AG04449 (cell line): ENCODE measurements at regions not wholly inside any gene's neighbourhood (a gene's known extent, or its start where the extent isn't known, plus 50 kb on each side); places are given as distances from the start of the nearest gene placed in this dataset.
"Not testable (repeated sequence)": the region's sequence is repeated elsewhere in the genome, so short reads cannot be mapped to it uniquely, and the experiment has no call there.

ENCODE experiments used
- CTCF ChIA-PET: fragments of 350-600 bp; formaldehyde crosslinking; extraction: SDS; loops from one replicate; lab custom pipeline; 2021; ENCODE audit warnings: antibody characterized with exemption; lab: Yijun Ruan, JAX
- POLR2A ChIA-PET: fragments of 400-600, 350-600 bp; formaldehyde crosslinking; extraction: SDS; loops from one replicate; lab custom pipeline; 2020; ENCODE audit warnings: antibody characterized with exemption, inconsistent platforms; lab: Yijun Ruan, JAX
- DNase-seq: peaks from one replicate; pipeline ENCODE4 v3.0.0-alpha.2; 2010; ENCODE audit warnings: low read depth, low spot score
- H3K4me3 ChIP-seq: 2 replicates; pipeline ENCODE4 v1.5.1; 2011; ENCODE audit warnings: low read depth, mild to moderate bottlenecking, control low read depth, low read length
- TF ChIP-seq, protein P1 (sequence below): IDR thresholded peaks from one replicate; pipeline ENCODE4 v1.5.1; 2011; ENCODE audit warnings: mild to moderate bottlenecking, moderate library complexity, low read length, control low read depth, inconsistent platforms; ENCODE audit not compliant: insufficient read depth; ENCODE audit errors: missing control alignments

DNA sequence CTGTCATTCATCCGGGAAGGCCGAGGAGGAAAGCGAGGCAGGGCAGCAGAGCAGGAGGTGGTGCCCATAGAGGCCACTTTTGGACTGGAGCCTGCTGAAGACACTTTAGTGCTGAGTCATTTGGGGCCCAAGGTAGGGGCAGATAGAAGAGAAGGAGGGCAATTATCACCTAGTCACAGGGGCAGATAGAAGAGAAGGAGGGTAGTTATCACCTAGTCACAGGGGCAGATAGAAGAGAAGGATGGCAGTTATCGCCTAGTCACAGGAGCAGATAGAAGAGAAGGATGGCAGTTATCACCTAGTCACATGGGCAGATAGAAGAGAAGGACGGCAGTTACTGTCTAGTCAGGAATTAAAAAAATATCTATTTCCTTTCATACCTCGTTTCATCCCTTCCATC is 1372.6 kb downstream of the FOXD4L5 start:
- CTCF ChIA-PET, POLR2A ChIA-PET, H3K4me3 ChIP-seq, DNase-seq: not testable (repeated sequence)

DNA sequence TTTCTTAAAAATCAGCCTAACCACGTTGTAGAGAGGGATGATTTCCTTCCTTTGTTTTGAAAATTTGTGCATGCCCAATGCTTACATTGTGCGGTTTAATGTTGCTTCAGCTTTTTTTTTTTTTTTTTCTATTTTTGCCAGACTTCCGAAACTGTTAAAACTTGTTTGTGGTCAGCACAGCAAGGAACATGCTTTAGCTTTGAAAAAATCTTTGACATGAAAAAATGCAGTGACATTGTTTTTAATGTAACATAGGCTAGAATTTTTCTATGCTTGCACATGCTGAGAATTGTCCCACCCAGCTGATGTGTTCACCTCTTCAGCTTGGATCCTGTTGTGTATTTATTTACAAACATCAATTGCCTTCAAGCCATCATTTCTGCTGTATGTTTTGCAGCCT is 1375.9 kb downstream of the FOXD4L5 start:
- CTCF ChIA-PET, POLR2A ChIA-PET, DNase-seq, H3K4me3 ChIP-seq: not testable (repeated sequence)

DNA sequence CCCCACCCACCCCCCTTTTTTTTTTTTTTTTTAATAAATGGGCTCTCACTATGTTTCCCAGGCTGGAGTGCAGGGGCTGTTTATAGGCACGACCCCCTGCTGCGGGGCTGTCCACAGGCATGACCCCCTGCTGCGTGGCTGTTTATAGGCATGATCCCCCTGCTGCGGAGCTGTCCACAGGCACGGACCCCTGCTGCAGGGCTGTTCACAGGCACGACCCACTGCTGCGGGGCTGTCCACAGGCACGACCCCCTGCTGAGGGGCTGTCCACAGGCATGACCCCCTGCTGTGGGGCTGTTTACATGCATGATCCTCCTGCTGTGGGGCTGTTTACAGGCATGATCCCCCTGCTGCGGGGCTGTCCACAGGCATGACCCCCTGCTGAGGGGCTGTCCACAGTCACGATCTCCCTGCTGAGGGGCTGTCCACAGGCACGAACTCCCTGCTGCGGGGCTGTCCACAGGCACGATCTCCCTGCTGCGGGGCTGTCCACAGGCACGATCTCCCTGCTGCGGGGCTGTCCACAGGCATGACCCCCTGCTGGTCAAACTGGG is 1385.3 kb downstream of the FOXD4L5 start:
- H3K4me3 ChIP-seq, CTCF ChIA-PET, DNase-seq, POLR2A ChIA-PET: not testable (repeated sequence)

DNA sequence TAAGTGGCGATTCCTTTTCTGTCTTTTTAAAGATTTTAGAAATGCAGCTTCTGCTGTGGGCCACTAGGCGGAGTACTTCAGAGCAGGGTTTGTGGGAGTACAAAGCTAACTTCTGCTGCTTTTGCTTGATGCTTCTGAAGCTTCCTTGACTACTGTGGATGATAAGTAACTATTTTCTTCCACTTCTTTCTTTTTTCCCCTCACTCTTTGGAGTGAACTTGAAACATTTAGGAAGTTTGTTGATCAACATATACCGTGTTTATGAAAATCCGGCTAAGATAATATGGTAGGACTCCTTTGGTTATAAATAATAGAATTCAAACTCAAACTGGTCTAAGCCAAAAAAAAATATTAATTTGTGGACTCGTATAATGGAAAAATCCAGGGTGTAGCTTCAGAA is 1403.6 kb downstream of the FOXD4L5 start:
- POLR2A ChIA-PET, CTCF ChIA-PET: not testable (repeated sequence)

DNA sequence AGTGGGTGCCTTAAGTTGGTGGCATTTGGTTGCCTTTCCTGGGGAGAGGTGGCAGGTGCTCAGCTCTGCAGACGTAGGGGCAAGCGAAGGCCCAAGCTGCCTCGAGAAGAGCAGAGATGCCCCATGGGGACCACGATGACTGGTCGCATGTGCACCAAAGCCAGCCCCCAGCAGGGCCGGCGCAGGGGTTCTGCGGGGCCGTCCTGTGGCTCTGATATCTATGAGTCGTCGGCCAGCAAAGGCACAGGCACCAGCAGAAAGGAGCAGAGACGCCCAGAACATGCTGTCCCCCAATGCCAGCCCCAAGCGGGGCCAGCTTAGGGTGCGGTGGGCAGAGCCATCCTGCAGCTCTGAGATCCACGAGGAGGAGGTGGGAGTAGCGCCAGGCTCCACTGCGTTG is 1408.6 kb downstream of the FOXD4L5 start:
- CTCF ChIA-PET, H3K4me3 ChIP-seq, POLR2A ChIA-PET, DNase-seq: not testable (repeated sequence)

More for the DNA sequence above, 1403.6 kb downstream of the FOXD4L5 start:
- not testable (repeated sequence) for DNase-seq, H3K4me3 ChIP-seq

DNA sequence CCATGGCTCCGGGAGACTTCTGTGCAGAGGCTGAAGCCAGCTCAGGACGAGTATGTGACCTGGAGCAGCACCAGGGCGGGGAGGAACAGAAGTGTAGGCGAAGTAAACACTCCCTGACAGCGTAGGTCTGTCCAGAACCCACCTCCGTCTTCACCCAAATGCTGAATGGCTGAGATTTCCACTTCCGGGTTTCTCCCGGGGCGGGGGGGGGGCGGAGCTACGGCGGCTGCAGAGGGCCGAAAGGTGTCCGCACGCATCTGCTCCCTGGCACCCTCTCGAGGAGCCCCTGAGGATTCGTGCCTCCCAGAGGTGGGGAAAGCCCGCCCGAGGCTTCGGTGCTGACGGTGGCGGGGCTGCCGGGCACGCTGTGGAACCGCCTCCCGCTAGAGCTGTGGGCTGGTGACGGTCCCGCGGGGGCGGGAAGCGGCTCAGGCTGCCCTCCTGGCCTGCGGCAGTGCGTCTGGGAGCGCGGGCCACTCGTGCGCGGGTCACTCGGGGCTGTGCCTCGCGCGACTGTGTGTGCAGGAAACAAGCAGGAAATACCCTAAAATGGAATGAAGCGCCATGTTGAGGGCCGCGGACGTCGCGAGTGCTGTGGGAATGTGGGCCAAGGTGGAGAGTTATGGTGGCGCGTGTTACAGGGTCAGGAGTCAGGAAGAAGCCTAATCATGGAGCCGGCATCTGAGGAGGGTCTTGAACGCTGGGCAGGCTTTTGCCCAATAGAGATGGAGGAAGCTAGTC is 1425.4 kb downstream of the FOXD4L5 start:
- TF ChIP-seq, protein P1, sequence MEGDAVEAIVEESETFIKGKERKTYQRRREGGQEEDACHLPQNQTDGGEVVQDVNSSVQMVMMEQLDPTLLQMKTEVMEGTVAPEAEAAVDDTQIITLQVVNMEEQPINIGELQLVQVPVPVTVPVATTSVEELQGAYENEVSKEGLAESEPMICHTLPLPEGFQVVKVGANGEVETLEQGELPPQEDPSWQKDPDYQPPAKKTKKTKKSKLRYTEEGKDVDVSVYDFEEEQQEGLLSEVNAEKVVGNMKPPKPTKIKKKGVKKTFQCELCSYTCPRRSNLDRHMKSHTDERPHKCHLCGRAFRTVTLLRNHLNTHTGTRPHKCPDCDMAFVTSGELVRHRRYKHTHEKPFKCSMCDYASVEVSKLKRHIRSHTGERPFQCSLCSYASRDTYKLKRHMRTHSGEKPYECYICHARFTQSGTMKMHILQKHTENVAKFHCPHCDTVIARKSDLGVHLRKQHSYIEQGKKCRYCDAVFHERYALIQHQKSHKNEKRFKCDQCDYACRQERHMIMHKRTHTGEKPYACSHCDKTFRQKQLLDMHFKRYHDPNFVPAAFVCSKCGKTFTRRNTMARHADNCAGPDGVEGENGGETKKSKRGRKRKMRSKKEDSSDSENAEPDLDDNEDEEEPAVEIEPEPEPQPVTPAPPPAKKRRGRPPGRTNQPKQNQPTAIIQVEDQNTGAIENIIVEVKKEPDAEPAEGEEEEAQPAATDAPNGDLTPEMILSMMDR: no peak
- no peak for DNase-seq
- POLR2A ChIA-PET: no interaction called here
- H3K4me3 ChIP-seq: peak overlapping the region; percentile 25; the same call in 1 of the 2 replicates
- CTCF ChIA-PET: no interaction called here

DNA sequence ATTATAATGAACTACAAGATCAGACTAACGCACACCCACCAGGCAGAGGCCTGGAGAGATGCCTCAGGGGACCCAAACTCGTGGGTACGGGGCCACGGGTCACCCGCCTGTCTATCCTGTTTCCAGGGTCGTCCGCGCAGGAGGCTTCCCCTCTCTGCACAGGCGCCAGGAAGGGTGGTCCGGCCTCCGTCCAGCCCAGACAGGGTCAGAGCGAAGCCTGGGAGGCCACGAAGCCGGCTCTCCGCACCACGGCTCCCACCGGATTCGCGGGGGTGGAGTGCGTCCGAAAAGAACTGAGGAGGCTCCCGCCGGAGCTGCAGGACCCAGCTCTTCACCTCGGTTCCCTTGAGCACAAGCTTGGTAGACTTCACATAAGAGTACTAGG is 1425.9 kb downstream of the FOXD4L5 start:
- POLR2A ChIA-PET, CTCF ChIA-PET, DNase-seq: not testable (repeated sequence)
- peak overlapping the region; percentile 27 for H3K4me3 ChIP-seq

DNA sequence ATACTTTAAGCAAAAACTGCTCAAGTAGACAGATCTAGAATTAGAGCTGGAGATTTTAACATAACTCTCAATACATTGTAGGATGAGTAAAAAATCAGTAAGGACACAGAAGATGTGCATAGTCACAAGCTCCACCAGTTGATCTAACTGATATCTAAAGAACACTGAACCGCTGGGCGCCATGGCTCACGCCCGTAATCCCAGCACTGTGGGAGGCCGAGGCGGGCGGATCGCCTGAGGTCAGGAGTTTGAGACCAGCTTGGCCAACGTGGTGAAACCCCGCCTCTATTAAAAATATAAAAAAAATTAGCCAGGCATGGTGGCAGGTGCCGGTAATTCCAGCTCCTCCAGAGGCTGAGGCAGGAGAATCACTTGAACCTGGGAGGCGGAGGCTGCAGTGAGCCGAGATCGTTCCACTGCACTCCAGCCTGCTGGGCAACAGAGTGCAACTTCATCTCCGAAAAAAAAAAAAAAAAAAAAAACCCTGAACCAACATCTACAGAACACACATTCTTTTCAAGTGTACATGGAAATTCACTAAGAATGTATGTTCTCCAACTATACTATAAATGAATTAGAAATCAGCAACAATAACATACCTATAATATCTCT is 1431.8 kb downstream of the FOXD4L5 start:
- DNase-seq, POLR2A ChIA-PET, CTCF ChIA-PET, H3K4me3 ChIP-seq: not testable (repeated sequence)

DNA sequence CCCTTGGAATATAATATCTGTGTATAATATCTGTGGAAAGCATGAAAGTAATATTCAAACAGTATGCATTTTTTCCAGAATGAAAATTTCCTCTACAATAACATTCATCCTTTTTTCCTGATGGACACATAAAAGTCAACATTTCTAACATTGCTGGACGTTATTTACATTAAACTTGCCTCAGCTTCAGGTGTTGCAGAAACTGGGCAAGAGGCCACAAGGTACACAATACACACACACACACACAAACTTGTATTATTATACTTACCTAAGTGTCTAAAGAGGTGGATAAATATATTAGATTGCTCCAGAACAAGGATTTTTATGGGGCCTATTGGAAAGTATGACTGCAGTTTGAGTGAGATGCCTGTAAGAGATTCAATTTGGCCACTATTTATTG is 1460.2 kb downstream of the FOXD4L5 start:
- DNase-seq, CTCF ChIA-PET, H3K4me3 ChIP-seq, POLR2A ChIA-PET: not testable (repeated sequence)

DNA sequence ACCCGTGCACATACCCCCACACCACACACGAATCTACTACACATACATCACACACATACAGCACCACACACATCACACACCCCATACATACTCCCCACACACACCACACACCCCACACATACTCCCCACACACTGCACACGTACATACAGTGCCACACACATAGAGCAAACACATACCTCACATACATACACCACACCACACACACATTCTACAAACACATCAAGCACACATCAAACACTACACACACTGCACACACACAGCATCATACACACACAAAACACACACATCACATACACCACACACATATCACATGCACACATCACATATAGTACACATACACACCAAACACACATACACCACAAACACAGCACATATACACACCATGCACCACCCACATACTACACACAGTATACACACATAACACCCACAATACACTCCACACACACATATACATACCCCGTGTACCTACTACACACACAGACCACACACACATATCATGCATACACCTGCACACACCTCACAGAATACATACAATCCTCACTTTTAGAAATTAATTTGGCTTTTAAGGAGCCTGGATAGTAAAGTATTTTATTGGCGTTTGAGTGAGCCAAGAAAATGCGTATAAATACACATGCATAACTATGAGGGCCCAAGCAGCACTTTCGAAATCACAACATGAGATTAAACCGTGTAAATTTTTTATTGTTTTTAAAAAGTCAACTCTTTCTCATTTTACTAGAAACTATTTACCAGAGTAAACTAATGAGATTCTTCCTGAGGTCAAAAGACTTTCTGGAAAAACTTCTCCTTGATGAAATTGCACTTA is 1461.4 kb downstream of the FOXD4L5 start:
- DNase-seq: not testable (repeated sequence)

DNA sequence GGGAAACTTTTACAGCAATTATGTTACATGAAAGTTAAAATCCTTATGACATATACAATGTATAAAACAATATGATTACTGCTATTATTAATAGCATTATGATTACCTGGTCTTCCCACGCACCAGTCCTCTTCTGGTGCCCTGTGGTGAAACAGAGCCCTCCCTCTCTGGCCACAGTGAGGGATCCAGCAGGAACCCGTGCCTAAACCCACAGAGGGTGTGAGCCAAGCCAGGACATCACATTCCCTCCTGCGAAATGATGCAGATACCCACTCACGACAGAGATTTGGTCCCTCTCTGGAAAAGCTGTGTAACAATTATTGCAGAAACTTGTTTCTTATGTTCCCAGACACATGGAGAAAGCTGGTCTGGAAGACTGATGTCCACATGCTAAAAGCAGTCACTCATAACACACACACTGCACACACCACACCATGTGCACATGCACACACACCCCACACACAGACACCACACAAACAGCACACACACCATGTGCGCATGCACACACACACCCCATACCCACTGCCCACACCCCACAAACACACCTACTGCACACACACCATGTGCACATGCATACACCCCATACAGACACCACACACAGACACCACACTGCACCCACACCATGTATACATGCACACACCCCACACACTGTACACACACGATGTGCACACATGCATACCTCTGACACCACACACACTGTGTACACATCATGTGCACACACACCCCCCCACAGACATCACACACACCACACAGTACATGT is 1462.2 kb downstream of the FOXD4L5 start:
- CTCF ChIA-PET, DNase-seq, POLR2A ChIA-PET, H3K4me3 ChIP-seq: not testable (repeated sequence)

More for the DNA sequence above, 1461.4 kb downstream of the FOXD4L5 start:
- H3K4me3 ChIP-seq, CTCF ChIA-PET, POLR2A ChIA-PET: not testable (repeated sequence)

DNA sequence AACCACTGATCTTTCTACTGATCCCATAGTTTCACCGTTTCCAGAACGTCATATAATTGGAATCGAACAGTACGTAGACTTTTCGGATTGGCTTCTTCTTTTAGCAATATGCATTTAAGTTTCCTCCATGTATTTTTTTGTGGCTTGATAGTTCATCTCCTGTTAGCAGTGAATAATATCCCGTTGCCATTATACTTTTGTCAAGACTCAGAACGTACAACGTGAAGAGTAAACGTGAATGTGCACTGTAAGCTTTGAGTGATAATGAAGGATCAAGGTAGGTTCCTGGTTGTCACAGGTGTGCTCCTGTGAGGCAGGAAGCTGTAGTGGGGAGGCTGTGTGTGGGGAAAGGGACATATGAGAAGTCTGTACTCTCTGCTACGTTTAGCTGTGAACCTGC is 1463.7 kb downstream of the FOXD4L5 start:
- H3K4me3 ChIP-seq, POLR2A ChIA-PET, DNase-seq, CTCF ChIA-PET: not testable (repeated sequence)

DNA sequence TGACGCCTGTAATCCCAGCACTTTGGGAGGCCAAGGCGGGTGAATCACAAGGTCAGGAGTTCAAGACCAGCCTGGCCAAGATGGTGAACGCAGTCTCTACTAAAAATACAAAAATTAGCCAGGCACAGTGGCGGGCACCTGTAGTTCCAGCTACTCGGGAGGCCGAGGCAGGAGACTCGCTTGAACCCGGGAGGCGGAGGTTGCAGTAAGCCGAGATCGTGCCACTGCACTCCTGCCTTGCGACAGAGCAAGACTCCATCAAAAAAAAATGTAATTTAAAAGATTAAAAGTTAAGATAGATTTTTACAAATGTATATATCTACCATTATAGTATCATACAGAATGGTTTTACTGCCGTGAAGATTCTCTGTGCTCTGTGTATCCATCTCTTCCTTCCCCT is 1464.1 kb downstream of the FOXD4L5 start:
- DNase-seq, H3K4me3 ChIP-seq, CTCF ChIA-PET, POLR2A ChIA-PET: not testable (repeated sequence)

DNA sequence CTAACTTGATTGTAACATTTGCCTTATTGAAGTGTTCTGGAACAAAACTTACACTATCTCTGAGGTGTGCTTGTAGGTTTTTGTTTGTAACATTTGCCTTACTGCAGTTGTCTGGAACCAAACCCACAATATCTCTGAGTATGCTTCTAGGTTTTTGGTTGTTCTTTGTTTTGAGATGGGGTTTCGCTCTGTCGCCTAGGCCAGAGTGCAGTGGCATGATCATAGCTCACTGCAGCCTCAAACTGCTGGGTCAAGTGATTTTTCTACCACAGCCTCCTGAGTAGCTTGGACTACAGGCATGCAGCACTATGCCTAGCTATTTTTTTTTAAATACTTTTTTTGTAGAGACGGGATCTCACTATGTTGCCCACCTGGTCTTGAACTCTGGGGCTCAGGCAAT is 1464.6 kb downstream of the FOXD4L5 start:
- POLR2A ChIA-PET, DNase-seq, H3K4me3 ChIP-seq, CTCF ChIA-PET: not testable (repeated sequence)
